ENCODE measurements at regions not wholly inside any gene's neighbourhood (a gene's known extent, or its start where the extent isn't known, plus 50 kb on each side); places are given as distances from the start of the nearest gene placed in this dataset.
"Not testable (repeated sequence)": the region's sequence is repeated elsewhere in the genome, so short reads cannot be mapped to it uniquely, and the experiment has no call there.

- DNase-seq (ENCODE audit: low read depth in 2 of 2), result no peak
Measured at GRCh38 chr7:49479441-49479840, 294.0 kb upstream of the VWC2 start.

DNA sequence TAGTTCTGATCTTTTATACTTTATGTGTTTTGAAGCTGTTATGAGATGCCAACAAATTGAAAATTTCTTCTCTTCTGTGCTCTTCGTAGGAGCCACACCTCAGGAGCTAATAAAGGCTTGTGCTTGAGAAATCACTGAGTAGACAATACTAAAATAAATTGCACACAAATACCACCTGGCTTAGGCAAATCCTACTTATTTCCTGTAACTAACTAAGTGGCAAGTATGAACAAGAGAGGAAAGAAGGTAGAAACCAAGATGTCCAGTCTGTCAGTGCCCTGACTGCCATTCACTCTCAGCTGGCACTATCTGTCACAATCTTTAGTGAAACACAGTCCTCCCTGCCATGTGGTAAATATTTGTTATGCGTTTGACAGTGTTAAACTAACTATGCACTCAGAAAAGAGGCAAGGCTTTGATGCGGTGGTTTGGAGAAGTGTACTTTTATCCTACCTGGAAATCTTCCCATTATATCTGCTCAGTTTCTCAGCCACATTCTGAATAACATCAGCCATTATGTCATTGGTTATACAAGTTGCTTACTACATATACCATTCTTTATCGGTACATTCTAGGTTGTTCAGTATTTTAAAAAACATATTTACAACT, 293.4 kb upstream of the VWC2 start:
- DNase-seq (ENCODE audit: low read depth in 2 of 2), result no peak

GRCh38 chr7:49481075-49481474, 292.4 kb upstream of the VWC2 start:
- DNase-seq (ENCODE audit: low read depth in 2 of 2), result no peak

DNA sequence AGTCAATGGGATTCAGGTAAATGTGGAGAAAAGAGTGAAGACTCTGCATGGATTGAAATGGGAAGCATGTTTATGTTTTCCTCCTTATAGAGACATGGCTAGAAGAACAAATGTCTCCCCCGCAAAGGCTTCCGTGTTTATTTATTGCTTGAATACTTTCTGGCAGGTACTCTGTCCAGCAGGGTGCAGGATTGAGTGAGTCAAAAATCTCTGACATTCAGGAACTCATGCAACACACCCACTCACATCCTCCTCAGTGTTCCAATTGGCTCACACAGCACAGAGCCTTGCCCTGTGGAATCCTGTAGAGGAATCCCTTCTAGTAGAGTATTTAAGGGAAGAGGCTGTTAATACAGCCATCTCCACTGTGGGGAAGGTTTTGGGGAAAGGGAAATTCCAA, 290.3 kb upstream of the VWC2 start:
- DNase-seq (ENCODE audit: low read depth in 2 of 2), result no peak

DNA sequence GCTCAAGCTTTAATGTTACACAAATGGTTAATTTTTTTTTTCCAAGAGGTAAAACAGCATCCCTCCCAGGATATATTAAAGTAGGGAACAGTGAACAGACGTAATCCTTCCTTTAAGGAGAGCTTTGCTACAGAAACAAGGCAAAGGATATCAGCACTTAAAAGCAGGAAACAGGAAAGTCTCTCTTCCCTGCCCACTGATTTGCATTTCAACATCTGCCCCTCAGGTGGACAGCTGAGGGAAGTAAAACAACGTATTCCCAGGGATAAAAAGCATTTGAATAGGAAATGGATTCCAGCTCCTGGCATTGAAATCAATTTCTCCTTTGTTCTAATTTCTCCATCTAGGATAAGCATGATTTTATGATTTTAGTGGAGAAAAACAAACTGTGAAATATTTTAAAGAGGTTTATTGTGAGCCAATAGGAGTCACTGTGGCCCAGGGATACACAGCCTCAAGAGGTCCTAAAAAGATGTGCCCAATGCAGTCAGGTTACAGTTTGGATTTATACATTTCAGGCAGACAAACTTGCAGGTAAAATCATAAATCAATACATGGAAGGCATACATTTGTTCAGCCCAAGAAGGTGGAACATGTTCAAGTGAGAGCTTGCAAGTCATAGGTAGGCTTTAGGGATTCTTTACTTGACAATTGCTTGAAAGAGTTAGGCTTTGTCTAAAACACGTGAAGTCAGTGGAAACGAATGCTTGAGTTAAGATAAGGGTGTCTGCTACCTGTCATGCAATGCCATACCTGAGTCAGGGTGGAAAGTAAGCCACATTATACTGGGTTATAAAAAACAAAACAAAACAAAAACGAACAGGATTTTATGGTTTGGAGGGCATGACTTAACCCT, 286.2 kb upstream of the VWC2 start:
- DNase-seq (ENCODE audit: low read depth in 2 of 2), result no peak

- no peak for DNase-seq (ENCODE audit: low read depth in 2 of 2)
Measured at GRCh38 chr7:49487830-49488140, 285.7 kb upstream of the VWC2 start.

DNA sequence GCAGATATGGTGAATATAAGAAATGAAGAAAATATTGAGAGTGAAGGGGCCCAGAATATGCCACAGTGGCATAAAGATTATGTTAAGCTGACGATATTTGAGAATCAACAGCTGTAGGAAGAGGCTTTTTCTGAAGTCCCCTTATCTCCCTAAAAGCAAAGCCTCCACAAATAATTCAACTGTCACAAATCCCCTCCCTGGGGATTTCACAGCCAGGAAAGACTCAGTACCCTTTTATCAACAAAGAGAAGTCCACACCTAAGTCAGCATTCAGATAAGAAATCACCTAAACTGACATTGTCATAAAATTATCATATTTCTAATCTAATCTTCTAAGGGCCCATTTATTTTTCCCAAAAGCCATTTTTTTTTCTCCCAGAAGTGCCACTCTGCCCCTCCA, 284.9 kb upstream of the VWC2 start:
- DNase-seq (ENCODE audit: low read depth in 2 of 2), result no peak

GRCh38 chr7:49497471-49497870, 276.0 kb upstream of the VWC2 start:
- no peak for DNase-seq (ENCODE audit: low read depth in 2 of 2)

GRCh38 chr7:49500741-49501140, 272.7 kb upstream of the VWC2 start:
- no peak for DNase-seq (ENCODE audit: low read depth in 2 of 2)

DNA sequence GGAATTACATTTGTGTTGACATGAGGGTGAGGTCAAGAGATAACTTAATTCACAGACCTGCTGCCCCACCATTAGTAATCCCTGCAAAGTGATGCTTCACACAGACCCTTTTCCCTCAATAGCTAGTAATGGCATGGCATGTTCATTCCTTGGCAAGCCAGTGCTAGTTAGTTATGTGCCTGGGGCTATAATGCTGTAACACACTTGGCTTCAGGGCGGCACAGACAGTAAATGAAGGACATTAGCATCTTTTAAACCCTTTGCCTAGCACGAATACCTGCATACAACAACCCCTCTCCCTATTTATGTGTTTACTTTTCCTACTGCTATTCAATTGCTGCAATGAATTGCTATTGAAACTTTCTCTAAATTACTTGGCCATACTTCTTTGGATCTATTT, 266.2 kb upstream of the VWC2 start:
- not testable (repeated sequence) for DNase-seq (ENCODE audit: low read depth in 2 of 2)

DNA sequence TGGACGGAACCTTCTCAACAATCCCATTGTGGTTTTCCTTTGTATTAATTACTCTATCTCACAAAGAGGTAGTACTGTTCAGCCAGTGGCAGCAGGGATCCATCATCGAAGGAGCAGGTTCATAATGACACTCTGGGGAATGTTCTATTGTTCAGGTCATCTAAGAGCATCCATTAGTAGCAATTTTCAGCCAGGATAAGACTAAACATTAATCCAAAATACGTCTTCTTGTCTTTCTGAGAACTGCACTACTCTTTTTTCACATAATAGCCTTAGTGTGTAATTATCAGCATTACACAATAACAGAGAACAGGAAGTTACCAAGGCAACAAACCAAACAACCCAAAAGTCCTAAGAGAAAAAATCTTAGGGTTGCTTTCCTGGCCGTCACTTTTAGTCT, 259.5 kb upstream of the VWC2 start:
- DNase-seq (ENCODE audit: low read depth in 2 of 2), result no peak

DNA sequence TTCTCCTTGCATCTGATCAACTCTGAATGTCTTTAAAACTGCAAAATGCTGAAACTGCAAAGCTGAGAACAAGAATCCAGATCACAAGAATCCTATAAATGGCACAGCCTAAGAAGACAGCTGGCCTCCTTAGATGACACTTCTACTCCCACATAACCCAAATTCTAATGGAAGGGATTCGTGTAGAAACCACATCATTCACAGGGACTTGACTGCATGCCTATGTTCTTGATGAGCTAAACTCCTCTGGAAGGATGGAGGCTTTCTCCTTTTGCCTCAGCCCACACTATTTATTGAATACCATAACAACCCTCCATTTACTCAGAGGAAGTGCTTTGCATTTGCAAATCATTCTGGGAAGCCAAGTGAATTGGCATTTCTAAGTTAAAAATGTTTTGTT, 252.5 kb upstream of the VWC2 start:
- DNase-seq (ENCODE audit: low read depth in 2 of 2), result no peak

DNA sequence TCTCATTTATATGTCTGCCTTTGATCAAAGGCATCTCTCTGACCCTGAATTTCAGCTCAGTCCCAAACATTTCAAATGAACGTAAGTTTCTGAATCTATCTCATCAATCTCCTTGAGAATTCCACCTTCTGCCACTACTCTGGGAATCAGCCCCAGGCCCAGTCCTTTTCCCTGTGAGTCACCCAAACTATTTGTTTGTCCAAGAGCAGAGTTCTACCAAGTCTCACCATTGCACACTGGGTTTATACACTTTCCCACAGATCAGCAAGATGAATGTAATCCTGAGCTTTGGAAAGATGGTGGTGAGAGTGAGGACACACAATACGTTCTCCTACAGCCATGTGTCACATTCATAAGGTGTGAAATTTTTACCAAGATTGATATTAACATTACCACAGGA, 251.3 kb upstream of the VWC2 start:
- no peak for DNase-seq (ENCODE audit: low read depth in 2 of 2)

DNA sequence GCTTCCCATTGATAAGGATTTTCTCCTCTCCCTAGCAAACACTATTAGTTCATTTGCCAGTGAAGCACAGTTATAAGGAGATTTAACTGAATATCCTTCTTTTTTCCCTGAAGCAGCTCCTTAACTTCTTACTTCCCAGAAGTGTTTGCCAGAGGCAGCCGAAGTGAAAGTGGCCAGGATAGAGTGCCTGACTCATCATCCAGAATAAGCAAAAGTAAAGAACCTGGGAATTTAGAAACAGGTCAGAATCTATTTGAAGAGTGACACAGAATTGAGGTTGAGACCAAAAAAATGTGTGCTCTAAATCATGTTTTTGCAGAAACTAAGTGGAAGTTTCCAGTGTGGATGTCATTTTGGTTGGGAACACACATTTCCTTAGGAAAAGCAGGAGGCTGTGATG, 249.6 kb upstream of the VWC2 start:
- no peak for DNase-seq (ENCODE audit: low read depth in 2 of 2)

DNA sequence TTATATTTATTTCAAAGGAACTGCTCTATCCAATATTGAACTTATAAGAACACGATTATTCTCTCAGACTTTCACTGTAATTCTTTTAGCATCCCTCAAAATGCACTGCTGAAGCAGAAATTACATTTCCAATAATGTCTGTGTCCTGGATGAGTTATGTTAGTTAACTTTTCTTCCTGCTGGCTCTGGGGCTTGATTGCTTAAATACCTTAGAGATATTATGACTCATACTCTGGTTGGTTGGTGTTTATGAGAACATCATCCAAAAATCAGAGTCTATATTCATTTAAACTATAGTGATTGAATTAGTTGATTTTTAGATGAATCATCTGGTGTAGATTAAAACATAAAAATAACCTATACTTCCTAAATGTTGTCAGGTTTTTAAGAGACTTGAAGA, 246.3 kb upstream of the VWC2 start:
- DNase-seq (ENCODE audit: low read depth in 2 of 2), result no peak

- no peak for DNase-seq (ENCODE audit: low read depth in 2 of 2)
Measured at GRCh38 chr7:49530481-49530880, 243.0 kb upstream of the VWC2 start.

GRCh38 chr7:49563693-49564378, 209.6 kb upstream of the VWC2 start:
- DNase-seq (ENCODE audit: low read depth in 2 of 2), result no peak

GRCh38 chr7:49564379-49564714, 209.1 kb upstream of the VWC2 start:
- DNase-seq (ENCODE audit: low read depth in 2 of 2), result no peak

GRCh38 chr7:49577576-49577975, 195.9 kb upstream of the VWC2 start:
- no peak for DNase-seq (ENCODE audit: low read depth in 2 of 2)

DNA sequence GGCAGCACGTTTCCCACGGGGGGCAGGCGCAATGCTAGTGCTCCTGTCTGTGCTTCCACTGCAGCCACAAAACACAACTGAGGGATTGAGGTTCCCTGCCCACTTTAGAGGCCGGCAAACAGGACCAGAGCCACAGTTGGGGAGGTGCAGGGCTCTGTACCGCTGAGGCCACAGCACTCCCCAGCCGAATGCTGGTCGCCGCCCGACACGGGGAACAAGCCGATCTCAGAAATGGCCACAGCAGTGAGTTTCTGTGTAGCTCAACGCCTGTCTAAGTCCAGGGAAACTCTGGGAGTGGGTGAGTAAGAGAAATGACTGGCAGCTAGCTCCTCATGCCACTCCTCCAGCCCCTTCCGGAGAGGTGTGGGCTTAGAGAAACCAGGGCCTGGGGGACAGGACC, 194.0 kb upstream of the VWC2 start:
- DNase-seq (ENCODE audit: low read depth in 2 of 2), result no peak

DNA sequence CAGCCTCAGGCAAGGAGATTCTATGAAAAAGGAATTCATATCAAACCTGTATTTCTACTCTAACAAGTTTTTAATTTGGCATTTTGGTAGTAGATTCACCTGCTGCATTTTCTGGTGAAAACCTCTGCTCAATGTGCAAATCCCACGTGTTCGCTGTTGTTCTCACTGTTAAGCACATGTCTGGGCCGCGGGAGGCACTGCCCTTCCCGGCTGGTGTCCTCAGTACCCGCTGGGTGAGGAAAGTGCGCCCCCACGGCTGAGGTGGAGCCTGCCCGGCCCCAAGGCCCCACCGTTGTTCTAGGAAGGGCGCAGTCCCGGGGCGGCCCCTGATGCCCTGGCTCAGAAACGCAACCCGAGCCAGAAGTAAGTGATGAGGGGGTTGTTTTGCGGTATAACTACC, 193.4 kb upstream of the VWC2 start:
- no peak for DNase-seq (ENCODE audit: low read depth in 2 of 2)

DNA sequence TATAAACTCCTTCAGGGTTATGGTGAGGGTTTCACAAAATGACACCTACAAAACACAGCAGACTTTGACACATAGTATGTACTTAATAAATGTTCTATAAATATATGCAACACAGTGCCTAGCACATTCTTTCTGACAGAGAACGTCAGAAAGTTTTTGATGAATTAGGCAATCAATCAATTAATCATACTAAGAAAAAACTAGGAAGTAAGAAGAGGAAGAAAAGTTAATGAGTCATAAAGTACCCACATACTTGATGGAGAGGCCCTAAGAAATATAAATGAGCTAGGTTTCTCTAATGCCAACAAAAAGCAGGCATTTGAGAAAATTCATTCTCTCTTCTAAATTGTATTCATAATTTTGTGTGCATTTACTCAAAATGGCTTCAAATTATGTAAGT, 192.7 kb upstream of the VWC2 start:
- no peak for DNase-seq (ENCODE audit: low read depth in 2 of 2)

GRCh38 chr7:49583440-49583839, 190.0 kb upstream of the VWC2 start:
- no peak for DNase-seq (ENCODE audit: low read depth in 2 of 2)

Data from fibroblast of skin of left biceps (primary cell).